BJ (cell line): ENCODE measurements at regions not wholly inside any gene's neighbourhood (a gene's known extent, or its start where the extent isn't known, plus 50 kb on each side); places are given as distances from the start of the nearest gene placed in this dataset.

ENCODE experiments used
- CTCF ChIA-PET: fragments of 350-600 bp; formaldehyde crosslinking; extraction: SDS; loops from one replicate; lab custom pipeline; 2021; ENCODE audit warnings: antibody characterized with exemption, inconsistent platforms; lab: Yijun Ruan, JAX
- POLR2A ChIA-PET: fragments of 300-600 bp; sonication (Branson Sonifier 250); formaldehyde crosslinking; extraction: SDS; loops from one replicate; lab custom pipeline; 2021; ENCODE audit warnings: antibody characterized with exemption; lab: Charles Lee
- DNase-seq: peaks from one replicate; pipeline ENCODE4 v3.0.0-alpha.2; 2011; ENCODE audit warnings: low read depth
- H3K27me3 ChIP-seq: 2 replicates; pipeline ENCODE4 v1.6.0; 2011; ENCODE audit warnings: low read length; ENCODE audit not compliant: control insufficient read depth, insufficient read depth
- H3K36me3 ChIP-seq: 2 replicates; pipeline ENCODE4 v1.5.1; 2011; ENCODE audit warnings: low read length; ENCODE audit not compliant: control insufficient read depth, insufficient read depth
- H3K4me3 ChIP-seq: 2 replicates; pipeline ENCODE4 v1.5.1; 2011; ENCODE audit warnings: low read depth, mild to moderate bottlenecking, control low read depth, low read length
- TF ChIP-seq, protein P1 (sequence below): IDR thresholded peaks from 2 replicates; pipeline ENCODE4 v1.5.1; 2011; ENCODE audit warnings: low read depth, mild to moderate bottlenecking, control low read depth, inconsistent platforms, low read length, moderate library complexity; ENCODE audit not compliant: insufficient read depth

DNA sequence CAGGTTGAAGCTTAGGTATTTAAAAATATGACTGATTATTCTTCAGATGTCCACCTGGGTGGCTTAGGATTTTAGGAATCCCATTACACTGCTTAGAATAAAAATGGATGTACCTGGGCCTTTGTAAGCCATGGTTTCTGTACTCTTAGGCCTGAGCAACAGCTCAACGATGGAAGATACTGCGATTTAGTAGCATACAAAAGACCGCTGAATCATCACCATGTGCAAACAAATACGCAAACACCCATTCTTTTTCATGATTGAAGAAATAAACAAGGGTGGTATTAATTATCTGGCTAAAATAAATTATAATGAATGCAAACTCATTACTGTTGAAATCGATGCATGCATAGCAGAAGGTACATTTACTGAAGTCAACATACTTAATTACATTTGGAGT, 188.9 kb downstream of the ZNF330 start:
- DNase-seq, result no peak
- ChIA-PET POLR2A (no interaction called here), CTCF (no interaction called here)
- TF ChIP-seq, protein P1, sequence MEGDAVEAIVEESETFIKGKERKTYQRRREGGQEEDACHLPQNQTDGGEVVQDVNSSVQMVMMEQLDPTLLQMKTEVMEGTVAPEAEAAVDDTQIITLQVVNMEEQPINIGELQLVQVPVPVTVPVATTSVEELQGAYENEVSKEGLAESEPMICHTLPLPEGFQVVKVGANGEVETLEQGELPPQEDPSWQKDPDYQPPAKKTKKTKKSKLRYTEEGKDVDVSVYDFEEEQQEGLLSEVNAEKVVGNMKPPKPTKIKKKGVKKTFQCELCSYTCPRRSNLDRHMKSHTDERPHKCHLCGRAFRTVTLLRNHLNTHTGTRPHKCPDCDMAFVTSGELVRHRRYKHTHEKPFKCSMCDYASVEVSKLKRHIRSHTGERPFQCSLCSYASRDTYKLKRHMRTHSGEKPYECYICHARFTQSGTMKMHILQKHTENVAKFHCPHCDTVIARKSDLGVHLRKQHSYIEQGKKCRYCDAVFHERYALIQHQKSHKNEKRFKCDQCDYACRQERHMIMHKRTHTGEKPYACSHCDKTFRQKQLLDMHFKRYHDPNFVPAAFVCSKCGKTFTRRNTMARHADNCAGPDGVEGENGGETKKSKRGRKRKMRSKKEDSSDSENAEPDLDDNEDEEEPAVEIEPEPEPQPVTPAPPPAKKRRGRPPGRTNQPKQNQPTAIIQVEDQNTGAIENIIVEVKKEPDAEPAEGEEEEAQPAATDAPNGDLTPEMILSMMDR, result no peak
- Histone ChIP-seq H3K27me3 (no peaks in the 10 kb centered on the region), H3K4me3 (no peak overlapping the region), H3K36me3 (no peaks in the 10 kb centered on the region)

DNA sequence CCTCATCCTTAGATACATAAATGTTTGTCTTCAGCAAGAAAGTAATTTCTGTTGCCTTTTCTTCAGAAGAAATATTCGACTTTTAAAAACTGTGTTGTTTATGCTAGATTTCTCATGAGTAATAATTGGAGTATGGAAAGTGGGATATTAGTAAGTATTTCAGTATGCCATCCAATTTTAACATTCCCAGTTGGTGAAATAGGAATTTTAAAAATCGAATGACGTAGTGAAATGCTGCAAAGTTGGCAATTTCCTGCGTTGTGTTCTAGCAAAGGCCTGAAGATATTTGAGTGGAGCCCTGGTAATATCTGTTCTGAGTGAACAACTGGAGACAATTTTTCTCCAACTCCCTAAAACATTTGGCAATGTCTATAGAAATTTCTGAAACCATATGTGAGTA, 190.1 kb downstream of the ZNF330 start:
- ChIA-PET POLR2A (no interaction called here), CTCF (interaction anchor here (0.6 kb wide), 1 partner anchor 287 kb away, joined by 5 read pairs; no protein-coding TSS in a partner anchor)
- Histone ChIP-seq H3K27me3 (no peaks in the 10 kb centered on the region), H3K4me3 (no peak overlapping the region), H3K36me3 (no peaks in the 10 kb centered on the region)
- TF ChIP-seq, protein P1, result no peak
- peak; percentile 49 for DNase-seq

DNA sequence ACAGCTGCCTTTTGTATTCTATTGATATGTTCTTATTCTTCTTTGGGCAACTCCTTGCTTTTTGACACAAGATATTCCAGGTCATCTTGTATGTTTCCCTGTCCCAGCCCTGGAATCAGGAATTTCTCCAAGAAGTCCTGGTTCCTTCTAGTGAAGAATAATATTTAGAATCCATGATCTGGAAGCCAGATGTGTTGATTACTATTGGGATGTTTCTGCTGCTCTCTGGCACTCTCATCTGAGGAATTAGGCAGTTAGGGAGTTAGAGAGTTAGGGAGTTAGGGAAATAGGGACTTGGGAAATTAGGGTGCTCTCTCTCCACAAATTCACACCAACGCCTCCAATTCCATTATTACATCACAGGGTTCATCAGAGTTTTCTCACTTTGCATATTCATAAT, 191.2 kb downstream of the ZNF330 start:
- POLR2A ChIA-PET, result no interaction called here

DNA sequence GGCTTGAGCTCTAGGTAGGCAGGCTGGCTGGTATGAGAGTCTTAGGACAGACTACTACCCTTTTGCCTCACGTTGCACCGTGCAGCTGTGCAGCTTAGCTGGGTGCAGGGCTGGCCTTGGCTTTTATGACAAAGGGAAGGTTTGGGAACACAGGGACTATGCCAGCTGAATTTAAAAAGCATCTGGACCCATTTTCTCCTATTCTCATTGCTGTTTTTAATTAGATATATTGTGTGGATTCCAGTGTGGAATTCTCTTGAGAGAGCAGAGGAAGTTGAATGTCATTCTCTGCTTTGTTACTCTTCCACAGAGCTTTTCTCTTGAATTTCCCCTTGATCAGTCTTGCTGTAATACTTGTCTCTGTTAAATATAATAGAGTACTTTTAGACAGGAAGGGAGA, 192.7 kb downstream of the ZNF330 start:
- POLR2A ChIA-PET, result no interaction called here
- TF ChIP-seq, protein P1, result no peak
- Histone ChIP-seq H3K27me3 (no peaks in the 10 kb centered on the region), H3K4me3 (no peak overlapping the region), H3K36me3 (no peaks in the 10 kb centered on the region)
- CTCF ChIA-PET, result no interaction called here
- DNase-seq, result no peak

More for the DNA sequence above, 191.2 kb downstream of the ZNF330 start:
- TF ChIP-seq, protein P1, result no peak
- DNase-seq, result no peak
- no peaks in the 10 kb centered on the region for H3K27me3 ChIP-seq
- no peaks in the 10 kb centered on the region for H3K36me3 ChIP-seq
- CTCF ChIA-PET, result no interaction called here
- H3K4me3 ChIP-seq, result no peak overlapping the region

DNA sequence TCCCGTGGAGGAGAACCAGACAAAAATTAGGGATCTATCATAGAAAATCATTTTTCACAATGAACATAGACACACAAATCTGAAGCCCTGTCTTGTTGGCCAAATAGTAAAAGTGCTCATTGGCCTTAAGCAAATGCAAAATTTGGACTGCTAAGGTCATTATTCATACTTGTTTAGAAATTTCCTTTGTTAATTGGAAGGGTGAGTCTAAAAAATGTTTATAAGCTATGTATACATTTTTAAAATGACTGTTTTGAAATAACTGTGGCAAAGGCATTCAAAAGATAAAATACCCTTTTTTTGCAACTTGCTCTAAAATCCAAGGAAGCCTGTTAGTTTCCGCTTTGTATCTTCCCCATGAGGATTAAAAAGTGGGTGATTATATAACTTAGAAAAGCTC, 195.0 kb downstream of the ZNF330 start:
- POLR2A ChIA-PET, result no interaction called here
- Histone ChIP-seq H3K36me3 (no peaks in the 10 kb centered on the region), H3K27me3 (no peaks in the 10 kb centered on the region), H3K4me3 (no peak overlapping the region)
- TF ChIP-seq, protein P1, result no peak
- DNase-seq, result no peak
- CTCF ChIA-PET, result interaction anchor here (1.7 kb wide), 1 partner anchor 23 kb away, joined by 3 read pairs; no protein-coding TSS in a partner anchor
